GM21528 (cell line): ENCODE measurements at regions not wholly inside any gene's neighbourhood (a gene's known extent, or its start where the extent isn't known, plus 50 kb on each side); places are given as distances from the start of the nearest gene placed in this dataset.

ENCODE experiments used
- ATAC-seq: cut with Tn5 transposase; IDR thresholded peaks from one replicate; pipeline ENCODE4 v1.9.1; 2021; ENCODE audit warnings: mild to moderate bottlenecking, moderate library complexity; ENCODE audit not compliant: unreplicated experiment, low FRiP score

- ATAC-seq = no peak
Observed at GRCh38 chr6:14665827-14666724, 548.5 kb downstream of the CD83 start.

GRCh38 chr6:14670806-14671205, 553.2 kb downstream of the CD83 start:
- no peak for ATAC-seq

- no peak for ATAC-seq
Observed at GRCh38 chr6:14671261-14671681, 553.7 kb downstream of the CD83 start.

- ATAC-seq = no peak
Observed at GRCh38 chr6:14671937-14672336, 554.4 kb downstream of the CD83 start.

- no peak for ATAC-seq
Observed at GRCh38 chr6:14673201-14673600, 555.6 kb downstream of the CD83 start.

GRCh38 chr6:14674458-14674857, 556.9 kb downstream of the CD83 start:
- ATAC-seq = no peak

GRCh38 chr6:14674867-14675648, 557.5 kb downstream of the CD83 start:
- ATAC-seq = no peak

GRCh38 chr6:14676064-14676463, 558.5 kb downstream of the CD83 start:
- ATAC-seq = no peak

- no peak for ATAC-seq
Observed at GRCh38 chr6:14676977-14677781, 559.6 kb downstream of the CD83 start.

- no peak for ATAC-seq
Observed at GRCh38 chr6:14681699-14682487, 564.0 kb upstream of the JARID2 start.

GRCh38 chr6:14682812-14683211, 563.1 kb upstream of the JARID2 start:
- no peak for ATAC-seq

- no peak for ATAC-seq
Observed at GRCh38 chr6:14689639-14690038, 556.2 kb upstream of the JARID2 start.

GRCh38 chr6:14690120-14691056, 555.5 kb upstream of the JARID2 start:
- ATAC-seq = no peak

- no peak for ATAC-seq
Observed at GRCh38 chr6:14692208-14692607, 553.7 kb upstream of the JARID2 start.

- no peak for ATAC-seq
Observed at GRCh38 chr6:14693301-14694192, 552.3 kb upstream of the JARID2 start.

GRCh38 chr6:14694308-14694707, 551.6 kb upstream of the JARID2 start:
- no peak for ATAC-seq

GRCh38 chr6:14695579-14695978, 550.3 kb upstream of the JARID2 start:
- no peak for ATAC-seq

- ATAC-seq = no peak
Observed at GRCh38 chr6:14696367-14696766, 549.5 kb upstream of the JARID2 start.
